Activated naive CD8-positive, alpha-beta T cell treated with anti-CD3 and anti-CD28 coated beads, Interleukin-2, amount 50 U/mL, for 24 hours (primary cell): ENCODE measurements at regions not wholly inside any gene's neighbourhood (a gene's known extent, or its start where the extent isn't known, plus 50 kb on each side); places are given as distances from the start of the nearest gene placed in this dataset.
"Not testable (repeated sequence)": the region's sequence is repeated elsewhere in the genome, so short reads cannot be mapped to it uniquely, and the experiment has no call there.

Experiments used
- ATAC-seq: fragments of 150-1000 bp; cut with Tn5 transposase; one replicate; pipeline ENCODE4 v1.10.0; 2021
- DNase-seq: peaks from one replicate; pipeline ENCODE4 v3.0.0; 2021
- H3K27ac Mint-ChIP-seq: one replicate; pipeline ENCODE4 v1.8.0; 2021; ENCODE audit warnings: mild to moderate bottlenecking, mixed read lengths
- H3K27me3 Mint-ChIP-seq: one replicate; pipeline ENCODE4 v1.8.0; 2021; ENCODE audit warnings: mixed read lengths
- H3K36me3 Mint-ChIP-seq: one replicate; pipeline ENCODE4 v1.8.0; 2021; ENCODE audit warnings: low read depth, mixed read lengths
- H3K4me1 Mint-ChIP-seq: one replicate; pipeline ENCODE4 v1.8.0; 2021; ENCODE audit warnings: mixed read lengths
- H3K4me3 Mint-ChIP-seq: one replicate; pipeline ENCODE4 v1.8.0; 2021; ENCODE audit warnings: mild to moderate bottlenecking, moderate library complexity, mixed read lengths
- H3K9me3 Mint-ChIP-seq: one replicate; pipeline ENCODE4 v1.8.0; 2021; ENCODE audit warnings: mixed read lengths

DNA sequence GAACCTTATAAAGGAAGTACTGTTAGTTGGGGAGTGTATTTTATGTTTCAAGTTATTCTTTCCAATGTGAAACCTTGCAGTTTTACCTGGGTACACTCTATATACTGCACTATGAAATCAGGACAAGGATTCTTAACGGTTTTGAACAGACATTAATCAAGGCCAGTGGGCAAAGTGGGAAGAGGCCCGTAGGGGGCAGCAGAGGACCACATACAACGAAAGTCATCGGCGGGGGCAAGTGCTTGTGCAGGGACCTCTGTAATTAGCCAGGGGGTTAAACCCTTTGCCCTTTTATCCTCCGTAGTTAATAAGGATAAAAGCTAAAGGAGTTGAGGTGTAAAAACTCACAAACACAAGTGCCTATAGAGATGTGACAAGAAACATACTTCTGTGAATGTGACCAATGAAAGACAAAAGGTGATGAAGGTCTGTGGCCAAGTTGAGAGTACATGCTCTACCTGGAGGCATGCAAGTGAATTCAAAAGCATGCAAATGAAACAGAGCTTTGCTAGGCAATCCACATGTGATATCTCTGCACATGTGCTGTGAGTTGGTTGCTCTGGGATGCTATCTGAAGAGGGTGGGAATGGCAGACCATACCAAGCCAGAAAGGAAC, 392.7 kb upstream of the MAN1A1 start:
- DNase-seq (peak; percentile 68), ATAC-seq (peak; percentile 63)
- H3K4me1 Mint-ChIP-seq: no peaks in the 10 kb centered on the region
- no peaks in the 10 kb centered on the region for H3K9me3 Mint-ChIP-seq
- no peaks in the 10 kb centered on the region for H3K27me3 Mint-ChIP-seq
- no peak overlapping the region for H3K27ac Mint-ChIP-seq
- H3K36me3 Mint-ChIP-seq: no peaks in the 10 kb centered on the region
- H3K4me3 Mint-ChIP-seq: no peak overlapping the region

- Mint-ChIP-seq H3K27me3 (peaks cover 6% of the 10 kb centered on the region), H3K36me3 (no peaks in the 10 kb centered on the region), H3K27ac (no peak overlapping the region), H3K4me3 (no peak overlapping the region), H3K4me1 (no peaks in the 10 kb centered on the region), H3K9me3 (no peaks in the 10 kb centered on the region)
- no peak for DNase-seq
- no peak for ATAC-seq
Observed at GRCh38 chr6:119739769-119740168, 390.2 kb upstream of the MAN1A1 start.

- no peak for ATAC-seq
- H3K9me3 Mint-ChIP-seq: no peaks in the 10 kb centered on the region
- H3K27ac Mint-ChIP-seq: no peak overlapping the region
- no peak overlapping the region for H3K4me3 Mint-ChIP-seq
- peaks cover 9% of the 10 kb centered on the region for H3K27me3 Mint-ChIP-seq
- no peak for DNase-seq
- no peaks in the 10 kb centered on the region for H3K4me1 Mint-ChIP-seq
- no peaks in the 10 kb centered on the region for H3K36me3 Mint-ChIP-seq
Observed at GRCh38 chr6:119738425-119738824, 388.9 kb upstream of the MAN1A1 start.

DNA sequence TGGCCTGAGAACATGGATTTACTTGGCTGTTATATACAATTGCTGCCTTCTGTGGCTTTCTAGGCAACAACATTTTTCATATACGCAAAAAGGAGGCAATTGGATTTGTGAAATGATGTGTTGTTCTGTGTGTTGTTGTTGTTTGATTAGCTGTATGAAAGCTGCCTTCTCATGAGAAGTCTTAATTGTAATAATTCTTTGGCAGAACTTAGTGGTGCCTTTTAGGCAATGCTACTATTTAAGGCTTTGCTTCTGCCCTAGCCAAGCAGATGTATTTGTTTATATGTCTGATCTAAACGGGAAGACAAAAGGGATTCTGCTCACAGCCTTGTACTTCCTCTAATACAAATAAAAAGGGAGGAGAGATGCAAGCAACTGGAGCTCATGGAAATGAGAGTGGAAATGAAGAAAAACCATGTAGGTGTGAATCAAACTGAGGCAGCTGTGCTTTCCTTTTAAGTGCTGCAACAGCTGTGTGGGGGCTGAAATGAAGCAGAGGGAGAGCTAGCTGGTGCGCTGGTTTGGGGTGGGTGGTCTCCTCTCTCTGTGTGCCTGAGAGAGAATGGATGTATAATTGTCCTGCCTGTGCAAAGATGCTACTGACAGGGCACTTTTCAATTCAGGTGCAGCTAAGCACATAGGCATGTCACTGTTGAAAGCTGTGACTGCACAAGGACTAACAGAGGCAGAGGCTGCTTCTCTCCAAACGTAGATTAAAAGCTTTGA, 386.9 kb upstream of the MAN1A1 start:
- Mint-ChIP-seq H3K4me3 (no peak overlapping the region), H3K4me1 (no peaks in the 10 kb centered on the region), H3K36me3 (no peaks in the 10 kb centered on the region), H3K27me3 (peaks cover 11% of the 10 kb centered on the region), H3K27ac (no peak overlapping the region), H3K9me3 (no peaks in the 10 kb centered on the region)
- no peak for ATAC-seq
- no peak for DNase-seq

- ATAC-seq (no peak), DNase-seq (no peak)
- no peaks in the 10 kb centered on the region for H3K36me3 Mint-ChIP-seq
- no peaks in the 10 kb centered on the region for H3K4me1 Mint-ChIP-seq
- H3K4me3 Mint-ChIP-seq: no peak overlapping the region
- H3K27ac Mint-ChIP-seq: no peak overlapping the region
- no peaks in the 10 kb centered on the region for H3K9me3 Mint-ChIP-seq
- peaks cover 11% of the 10 kb centered on the region for H3K27me3 Mint-ChIP-seq
Observed at GRCh38 chr6:119735530-119735929, 386.0 kb upstream of the MAN1A1 start.

GRCh38 chr6:119734227-119734626, 384.7 kb upstream of the MAN1A1 start:
- DNase-seq: no peak
- no peak overlapping the region for H3K27ac Mint-ChIP-seq
- H3K4me1 Mint-ChIP-seq: no peaks in the 10 kb centered on the region
- H3K9me3 Mint-ChIP-seq: no peaks in the 10 kb centered on the region
- ATAC-seq: no peak
- peaks cover 11% of the 10 kb centered on the region for H3K27me3 Mint-ChIP-seq
- no peak overlapping the region for H3K4me3 Mint-ChIP-seq
- H3K36me3 Mint-ChIP-seq: no peaks in the 10 kb centered on the region

GRCh38 chr6:119728935-119729334, 379.4 kb upstream of the MAN1A1 start:
- no peak for DNase-seq
- Mint-ChIP-seq H3K4me1 (no peaks in the 10 kb centered on the region), H3K4me3 (no peak overlapping the region), H3K27me3 (peaks cover 5% of the 10 kb centered on the region), H3K36me3 (no peaks in the 10 kb centered on the region), H3K9me3 (no peaks in the 10 kb centered on the region), H3K27ac (no peak overlapping the region)
- no peak for ATAC-seq

GRCh38 chr6:119728220-119728750, 378.7 kb upstream of the MAN1A1 start:
- DNase-seq (no peak), ATAC-seq (no peak)
- Mint-ChIP-seq H3K9me3 (no peaks in the 10 kb centered on the region), H3K27me3 (peaks cover under 1% of the 10 kb centered on the region), H3K4me1 (no peaks in the 10 kb centered on the region), H3K27ac (no peak overlapping the region), H3K36me3 (no peaks in the 10 kb centered on the region), H3K4me3 (no peak overlapping the region)

DNA sequence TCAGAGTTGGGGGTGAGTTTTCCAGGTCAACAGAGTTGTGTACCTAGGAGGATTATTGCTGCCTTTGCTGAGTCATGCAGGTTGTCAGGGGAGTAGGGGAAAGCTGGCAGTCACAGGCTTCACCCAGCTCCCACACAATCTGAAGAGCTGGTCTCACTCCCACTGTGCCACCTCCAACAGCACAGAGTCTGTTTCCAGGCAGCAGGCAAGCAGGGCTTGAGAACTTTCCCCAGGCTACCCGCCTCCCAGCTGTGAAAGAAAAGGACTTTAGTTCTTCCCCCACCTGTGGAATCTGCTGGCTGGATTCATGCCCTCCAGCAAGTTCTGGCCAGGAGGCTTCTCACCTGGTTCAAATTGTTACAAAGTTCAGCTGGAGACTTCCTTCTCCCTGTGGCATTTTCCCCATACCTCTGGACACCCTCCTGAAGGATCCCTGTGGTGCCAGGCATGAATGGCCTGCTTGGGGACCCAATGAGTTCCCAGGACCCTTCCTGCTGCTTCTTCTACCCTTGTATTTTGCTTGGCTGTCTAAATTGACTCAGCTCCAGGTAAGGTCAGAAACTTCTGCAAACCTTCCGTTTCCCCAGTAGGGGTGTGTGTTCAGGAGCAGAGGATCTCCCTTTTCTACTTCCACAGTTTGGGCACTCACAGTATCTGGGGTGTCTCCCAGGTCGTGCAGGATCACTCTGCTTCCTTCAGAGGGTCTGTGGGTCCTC, 378.1 kb upstream of the MAN1A1 start:
- no peak overlapping the region for H3K4me3 Mint-ChIP-seq
- H3K27me3 Mint-ChIP-seq: no peaks in the 10 kb centered on the region
- H3K36me3 Mint-ChIP-seq: no peaks in the 10 kb centered on the region
- no peaks in the 10 kb centered on the region for H3K9me3 Mint-ChIP-seq
- DNase-seq (no peak), ATAC-seq (no peak)
- no peak overlapping the region for H3K27ac Mint-ChIP-seq
- no peaks in the 10 kb centered on the region for H3K4me1 Mint-ChIP-seq

GRCh38 chr6:119726912-119727311, 377.4 kb upstream of the MAN1A1 start:
- not testable (repeated sequence) for H3K4me1 Mint-ChIP-seq, H3K27ac Mint-ChIP-seq, ATAC-seq, DNase-seq, H3K36me3 Mint-ChIP-seq, H3K27me3 Mint-ChIP-seq, H3K4me3 Mint-ChIP-seq, H3K9me3 Mint-ChIP-seq

DNA sequence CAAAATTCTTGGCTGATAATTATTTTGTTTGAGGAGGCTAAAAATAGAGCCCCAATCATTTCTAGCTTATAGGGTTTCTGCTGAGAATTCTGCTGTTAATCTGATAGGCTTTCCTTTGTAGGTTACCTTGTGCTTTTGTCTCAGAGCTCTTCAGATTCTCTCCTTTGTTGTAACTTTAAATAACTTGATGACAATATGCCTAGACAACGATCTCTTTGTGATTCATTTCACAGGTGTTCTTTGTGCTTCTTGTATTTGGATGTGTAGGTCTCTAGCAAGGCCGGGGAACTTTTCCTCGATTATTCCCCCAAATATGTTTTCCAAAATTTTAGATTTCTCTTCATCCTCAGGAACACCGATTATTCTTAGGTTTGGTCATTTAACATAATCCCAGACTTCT, 376.5 kb upstream of the MAN1A1 start:
- Mint-ChIP-seq H3K27ac (no peak overlapping the region), H3K27me3 (no peaks in the 10 kb centered on the region), H3K4me3 (no peak overlapping the region), H3K9me3 (no peaks in the 10 kb centered on the region), H3K4me1 (no peaks in the 10 kb centered on the region), H3K36me3 (no peaks in the 10 kb centered on the region)
- ATAC-seq: no peak
- DNase-seq: no peak

DNA sequence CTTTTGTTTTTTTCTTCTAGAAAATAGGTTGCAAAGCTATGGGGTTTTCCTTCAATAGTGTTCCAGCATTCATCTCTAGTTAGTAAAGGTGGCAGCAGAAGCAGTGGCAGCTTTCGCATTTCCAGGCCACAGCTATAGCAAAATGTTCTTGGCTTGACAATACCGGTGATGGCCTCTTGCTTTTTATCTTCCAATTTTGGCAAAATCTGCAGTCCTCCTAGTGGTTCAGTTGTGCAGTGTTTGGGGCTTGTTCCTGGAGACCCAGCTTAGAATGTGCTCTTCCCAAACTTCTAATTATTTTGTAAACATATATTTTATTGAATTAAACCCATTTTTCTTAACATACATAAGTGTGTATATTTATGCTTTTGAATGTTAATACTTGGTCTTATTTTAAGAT, 370.6 kb upstream of the MAN1A1 start:
- no peak for ATAC-seq
- Mint-ChIP-seq H3K36me3 (no peaks in the 10 kb centered on the region), H3K9me3 (no peaks in the 10 kb centered on the region), H3K4me1 (peaks cover 3% of the 10 kb centered on the region), H3K27ac (no peak overlapping the region), H3K4me3 (no peak overlapping the region), H3K27me3 (no peaks in the 10 kb centered on the region)
- DNase-seq: no peak

DNA sequence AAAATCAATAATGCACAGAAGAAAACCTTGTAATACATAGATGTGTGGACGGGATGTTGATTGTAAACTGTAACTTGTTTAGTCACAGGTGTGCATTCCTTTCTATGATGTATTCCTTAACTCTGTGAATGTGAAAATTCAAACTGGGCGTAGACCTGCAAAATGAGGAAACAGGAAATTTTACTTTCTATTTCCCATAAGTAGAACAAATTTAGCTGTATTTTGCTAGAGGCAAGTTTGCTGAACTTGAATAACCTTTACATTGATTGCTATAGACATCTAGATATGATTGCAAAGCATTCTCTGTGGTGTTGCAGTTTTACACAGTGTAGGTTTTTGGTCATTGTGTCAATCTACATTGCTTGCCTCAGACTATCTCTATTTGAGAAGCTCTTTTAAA, 368.4 kb upstream of the MAN1A1 start:
- H3K36me3 Mint-ChIP-seq: no peaks in the 10 kb centered on the region
- no peaks in the 10 kb centered on the region for H3K9me3 Mint-ChIP-seq
- H3K27ac Mint-ChIP-seq: no peak overlapping the region
- H3K4me3 Mint-ChIP-seq: no peak overlapping the region
- H3K4me1 Mint-ChIP-seq: peaks cover 3% of the 10 kb centered on the region
- DNase-seq (no peak), ATAC-seq (no peak)
- H3K27me3 Mint-ChIP-seq: no peaks in the 10 kb centered on the region

- peaks cover 3% of the 10 kb centered on the region for H3K4me1 Mint-ChIP-seq
- H3K9me3 Mint-ChIP-seq: no peaks in the 10 kb centered on the region
- H3K36me3 Mint-ChIP-seq: no peaks in the 10 kb centered on the region
- H3K27ac Mint-ChIP-seq: no peak overlapping the region
- DNase-seq (no peak), ATAC-seq (no peak)
- H3K27me3 Mint-ChIP-seq: no peaks in the 10 kb centered on the region
- no peak overlapping the region for H3K4me3 Mint-ChIP-seq
Observed at GRCh38 chr6:119716668-119717270, 367.2 kb upstream of the MAN1A1 start.

DNA sequence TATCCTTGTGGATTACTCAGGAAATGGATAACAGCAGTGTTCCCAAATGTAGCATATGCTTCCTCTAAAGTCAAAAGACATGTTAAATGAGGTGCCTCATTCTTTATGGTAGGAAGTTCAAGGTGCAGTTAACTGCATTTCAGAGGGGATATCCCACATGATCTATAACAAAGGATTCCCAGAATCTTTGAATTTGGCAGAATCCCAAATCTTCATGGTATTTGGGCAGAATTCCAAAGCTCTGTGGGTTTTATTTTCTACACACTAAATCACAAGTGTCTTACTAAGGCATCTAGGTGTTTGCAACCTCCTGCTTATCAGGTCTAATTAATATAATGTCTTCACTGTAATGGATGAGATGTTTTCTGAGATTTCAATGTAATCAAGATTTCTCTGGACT, 364.3 kb upstream of the MAN1A1 start:
- no peak for ATAC-seq
- no peaks in the 10 kb centered on the region for H3K9me3 Mint-ChIP-seq

More for the DNA sequence above, 364.3 kb upstream of the MAN1A1 start:
- Mint-ChIP-seq H3K36me3 (no peaks in the 10 kb centered on the region), H3K4me3 (no peak overlapping the region), H3K4me1 (peaks cover 3% of the 10 kb centered on the region), H3K27ac (no peak overlapping the region), H3K27me3 (no peaks in the 10 kb centered on the region)
- DNase-seq: no peak
